BLaER1 (cell line): ENCODE measurements at regions not wholly inside any gene's neighbourhood (a gene's known extent, or its start where the extent isn't known, plus 50 kb on each side); places are given as distances from the start of the nearest gene placed in this dataset.

Experiments used
- H3K27ac ChIP-seq: shearing (Covaris generic); formaldehyde crosslinking; 2 replicates; pipeline ENCODE4 v1.8.1; 2022
- H3K27me3 ChIP-seq: shearing (Covaris generic); formaldehyde crosslinking; 2 replicates; pipeline ENCODE4 v1.8.1; 2022
- H3K36me3 ChIP-seq: shearing (Covaris generic); formaldehyde crosslinking; 2 replicates; pipeline ENCODE4 v1.8.1; 2022
- H3K4me1 ChIP-seq: shearing (Covaris generic); formaldehyde crosslinking; 2 replicates; pipeline ENCODE4 v1.8.1; 2022
- H3K4me2 ChIP-seq: shearing (Covaris generic); formaldehyde crosslinking; 2 replicates; pipeline ENCODE4 v1.8.1; 2022
- H3K4me3 ChIP-seq: shearing (Covaris generic); formaldehyde crosslinking; 2 replicates; pipeline ENCODE4 v1.8.1; 2022
- H3K9ac ChIP-seq: shearing (Covaris generic); formaldehyde crosslinking; 2 replicates; pipeline ENCODE4 v1.8.1; 2022
- H3K9me3 ChIP-seq: shearing (Covaris generic); formaldehyde crosslinking; 2 replicates; pipeline ENCODE4 v1.8.1; 2022
- H4K20me1 ChIP-seq: shearing (Covaris generic); formaldehyde crosslinking; 2 replicates; pipeline ENCODE4 v1.8.1; 2022
- Cebpa-rat ChIP-seq: shearing (Covaris generic); IDR thresholded peaks from 2 replicates; pipeline ENCODE4 v1.8.1; 2022

DNA sequence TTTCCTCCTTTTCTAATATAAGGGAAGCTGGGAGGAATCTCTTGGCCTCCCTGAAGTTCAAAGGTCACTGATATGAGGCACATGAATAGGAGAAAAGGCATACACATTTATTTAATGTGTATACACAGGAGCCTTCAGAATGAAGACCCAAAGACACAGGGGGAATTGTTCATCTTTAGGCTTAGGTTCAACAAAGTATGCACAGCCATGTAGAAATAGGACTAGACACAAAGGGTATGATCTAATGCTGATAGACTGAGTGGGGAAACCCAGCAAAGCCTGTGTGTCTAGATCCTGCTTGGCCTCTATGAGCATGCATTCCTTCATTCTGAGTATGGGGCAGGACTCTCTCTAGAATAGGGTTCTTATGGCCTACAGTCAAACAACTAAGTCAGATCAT, 177.1 kb upstream of the RFC3 start:
- no peaks in the 10 kb centered on the region for H3K9me3 ChIP-seq
- no peaks in the 10 kb centered on the region for H3K27me3 ChIP-seq
- no peak for TF ChIP-seq Cebpa-rat
- H3K27ac ChIP-seq, result no peak overlapping the region
- no peaks in the 10 kb centered on the region for H4K20me1 ChIP-seq
- H3K4me1 ChIP-seq, result peaks cover 6% of the 10 kb centered on the region; the same call in 1 of the 2 replicates
- H3K36me3 ChIP-seq, result no peaks in the 10 kb centered on the region
- no peak overlapping the region for H3K9ac ChIP-seq
- H3K4me3 ChIP-seq, result no peak overlapping the region
- H3K4me2 ChIP-seq, result no peak overlapping the region

DNA sequence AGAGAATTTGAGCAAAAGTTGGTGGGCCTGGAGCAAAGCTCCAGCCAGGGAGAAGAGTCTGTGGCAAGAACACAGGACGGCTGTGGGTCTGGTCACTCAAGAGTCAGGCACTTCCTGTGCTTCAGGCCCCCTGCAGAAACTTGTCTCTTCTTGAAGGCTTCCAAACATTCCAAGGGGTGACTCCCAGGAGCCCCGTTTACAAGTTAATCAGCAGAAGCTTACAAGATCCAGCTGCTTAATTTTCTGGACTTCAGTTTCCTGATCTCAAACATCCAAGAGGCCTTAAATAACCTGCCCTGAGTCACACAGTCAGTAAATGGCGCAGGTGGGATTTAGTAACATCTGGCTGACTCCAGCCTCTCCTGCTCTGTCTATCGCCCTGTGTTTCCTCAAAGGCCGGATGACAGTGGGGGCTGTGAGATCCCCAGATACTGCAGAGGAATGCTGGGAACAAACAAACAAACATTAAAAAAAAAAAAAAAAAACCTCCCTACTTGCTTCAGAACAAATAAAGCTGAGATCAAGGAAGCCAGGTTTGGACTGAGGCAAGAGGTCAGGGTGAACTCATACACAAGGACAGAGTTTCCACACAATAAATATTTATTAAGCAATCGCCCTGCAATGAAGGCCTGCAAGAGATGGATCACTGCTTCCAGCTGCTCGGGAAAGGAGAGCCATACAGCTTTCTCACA, 175.4 kb upstream of the RFC3 start:
- H4K20me1 ChIP-seq, result no peaks in the 10 kb centered on the region
- H3K36me3 ChIP-seq, result no peaks in the 10 kb centered on the region
- no peak for TF ChIP-seq Cebpa-rat
- no peak overlapping the region for H3K4me3 ChIP-seq
- H3K9ac ChIP-seq, result no peak overlapping the region
- no peak overlapping the region for H3K4me2 ChIP-seq
- H3K9me3 ChIP-seq, result no peaks in the 10 kb centered on the region
- no peak overlapping the region for H3K27ac ChIP-seq
- peaks cover 6% of the 10 kb centered on the region; the same call in 1 of the 2 replicates for H3K4me1 ChIP-seq
- H3K27me3 ChIP-seq, result no peaks in the 10 kb centered on the region

DNA sequence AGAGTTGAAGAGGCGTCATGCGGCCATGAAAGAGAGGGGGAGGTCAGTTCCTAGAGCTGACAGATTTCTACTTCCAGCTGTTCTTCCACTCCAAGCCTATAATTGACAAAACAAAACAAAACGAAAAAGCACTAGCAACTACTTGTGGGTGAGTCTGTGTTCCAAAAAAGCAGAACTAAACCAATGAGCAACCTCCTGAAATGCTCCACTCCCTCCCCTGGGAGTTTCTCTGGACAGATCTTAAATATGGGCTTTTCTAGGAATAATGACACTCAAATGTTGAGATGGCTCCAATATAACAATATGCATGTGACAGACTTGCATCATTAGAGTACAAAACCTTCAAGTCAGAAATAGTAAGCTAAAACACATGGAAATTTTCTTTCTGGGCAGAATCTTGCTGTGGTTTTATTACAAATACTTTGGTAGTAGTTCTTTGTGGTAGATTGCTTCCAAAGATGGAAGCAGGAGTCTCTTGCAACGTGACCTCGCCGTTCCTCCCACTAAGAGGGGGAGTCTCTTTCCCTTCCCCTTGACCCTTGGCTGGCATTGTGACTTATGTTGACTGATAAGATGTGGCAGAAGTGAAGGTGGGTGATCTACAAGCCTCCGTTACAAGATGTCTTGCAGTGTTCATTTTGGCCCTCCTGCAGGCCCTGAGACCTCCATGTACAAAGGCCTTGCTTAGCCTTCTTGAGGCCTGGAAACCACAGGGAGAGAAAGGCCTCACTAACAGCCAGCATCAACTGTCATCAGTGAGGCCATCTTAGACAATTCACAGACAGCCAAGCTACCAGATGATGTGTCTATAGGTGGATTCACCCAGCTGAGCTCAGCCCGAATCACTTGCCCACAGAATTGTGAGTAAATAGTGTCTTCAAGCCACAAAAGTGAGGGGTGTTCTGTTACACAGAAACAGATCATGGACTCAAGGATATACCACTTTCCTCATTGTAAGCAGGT, 173.1 kb upstream of the RFC3 start:
- no peak overlapping the region for H3K4me2 ChIP-seq
- no peak overlapping the region for H3K27ac ChIP-seq
- H3K4me1 ChIP-seq, result peaks cover 6% of the 10 kb centered on the region; the same call in 1 of the 2 replicates

DNA sequence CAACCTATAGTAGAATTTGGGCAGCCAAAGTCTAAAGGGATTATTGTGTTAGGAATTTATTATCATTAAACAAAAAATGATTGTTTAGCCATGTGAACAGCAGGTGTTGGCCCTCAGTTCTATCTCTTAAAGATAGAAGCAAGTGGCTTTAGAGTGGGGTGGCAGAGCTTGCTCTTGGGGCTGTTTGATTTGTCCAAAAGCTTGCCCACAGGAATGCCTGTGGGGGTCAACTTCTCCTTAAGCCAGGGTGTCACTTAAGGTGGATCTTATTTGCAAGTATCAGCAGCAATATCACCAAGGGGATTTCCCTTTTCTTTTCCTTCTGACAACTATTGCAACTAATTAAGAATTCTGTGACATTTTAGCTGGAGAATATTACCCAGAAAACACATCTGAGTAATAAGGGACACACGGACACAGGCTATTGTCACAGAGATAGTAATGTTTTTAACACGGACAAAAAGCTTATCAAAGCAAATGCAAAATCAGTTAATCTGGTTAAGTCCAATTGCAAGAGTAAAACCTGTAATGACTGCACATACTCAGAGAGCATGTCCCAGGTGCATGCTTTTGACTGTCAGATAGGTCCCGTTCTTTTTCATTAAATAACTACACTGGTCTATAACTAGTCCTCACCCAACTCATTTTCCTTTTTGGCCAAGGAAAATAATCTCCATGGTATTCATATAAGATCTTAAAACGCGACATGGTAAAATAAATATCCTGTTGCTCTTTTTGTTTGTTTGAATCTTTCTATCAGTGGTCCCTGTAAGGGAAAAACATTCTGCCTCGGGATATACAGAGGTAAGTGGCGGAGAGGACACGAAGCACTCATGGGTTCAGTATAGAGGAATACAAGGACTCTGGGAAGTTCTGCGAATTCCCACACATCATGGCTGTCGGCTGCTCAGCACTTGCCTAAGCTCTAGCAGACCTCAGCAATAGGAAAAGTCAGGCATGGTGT, 172.1 kb upstream of the RFC3 start:
- Histone ChIP-seq H3K36me3 (no peaks in the 10 kb centered on the region), H3K9ac (no peak overlapping the region), H3K27ac (no peak overlapping the region), H3K27me3 (no peaks in the 10 kb centered on the region), H4K20me1 (no peaks in the 10 kb centered on the region), H3K4me2 (no peak overlapping the region), H3K4me3 (no peak overlapping the region), H3K9me3 (no peaks in the 10 kb centered on the region), H3K4me1 (peaks cover 6% of the 10 kb centered on the region; the same call in 1 of the 2 replicates)
- TF ChIP-seq Cebpa-rat, result no peak

More for the DNA sequence above, 173.1 kb upstream of the RFC3 start:
- no peak for TF ChIP-seq Cebpa-rat
- Histone ChIP-seq H3K27me3 (no peaks in the 10 kb centered on the region), H3K36me3 (no peaks in the 10 kb centered on the region), H3K4me3 (no peak overlapping the region), H3K9me3 (no peaks in the 10 kb centered on the region), H4K20me1 (no peaks in the 10 kb centered on the region), H3K9ac (no peak overlapping the region)

DNA sequence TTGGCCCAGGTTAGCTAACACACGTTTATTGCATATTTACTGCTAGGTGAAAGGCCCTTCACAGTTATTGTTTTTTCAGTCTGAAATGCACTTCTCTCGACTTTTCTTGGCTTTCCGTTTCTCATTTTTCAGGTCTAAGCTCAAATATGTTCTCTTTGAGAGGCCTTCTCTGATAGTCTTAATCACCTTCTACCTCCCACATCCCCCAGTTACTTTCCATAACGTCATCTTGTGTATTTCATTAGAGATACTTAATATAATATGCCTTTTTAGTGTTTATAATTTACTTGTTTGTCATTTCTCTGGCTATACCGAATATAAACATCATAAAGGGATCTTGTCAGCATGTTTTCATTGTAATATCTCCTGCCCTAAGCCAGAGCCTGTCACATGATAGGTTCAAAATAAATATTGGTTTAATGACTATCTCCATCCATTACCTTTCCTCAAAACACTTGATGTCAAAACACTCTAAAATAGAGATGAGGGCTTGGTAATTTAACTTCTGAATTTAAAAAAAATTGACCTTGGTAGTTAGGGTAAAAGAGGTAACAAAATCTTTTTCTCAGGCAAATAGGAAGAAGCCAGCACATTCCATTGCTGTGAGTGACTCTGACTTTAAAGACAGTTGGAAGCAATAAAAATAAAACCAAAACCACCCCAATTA, 168.6 kb upstream of the RFC3 start:
- TF ChIP-seq Cebpa-rat, result no peak
- Histone ChIP-seq H3K36me3 (no peaks in the 10 kb centered on the region), H3K9ac (no peak overlapping the region), H3K4me2 (no peak overlapping the region), H3K9me3 (no peaks in the 10 kb centered on the region), H4K20me1 (no peaks in the 10 kb centered on the region), H3K27ac (no peak overlapping the region), H3K27me3 (no peaks in the 10 kb centered on the region), H3K4me3 (no peak overlapping the region), H3K4me1 (peaks cover 3% of the 10 kb centered on the region; the same call in 1 of the 2 replicates)

DNA sequence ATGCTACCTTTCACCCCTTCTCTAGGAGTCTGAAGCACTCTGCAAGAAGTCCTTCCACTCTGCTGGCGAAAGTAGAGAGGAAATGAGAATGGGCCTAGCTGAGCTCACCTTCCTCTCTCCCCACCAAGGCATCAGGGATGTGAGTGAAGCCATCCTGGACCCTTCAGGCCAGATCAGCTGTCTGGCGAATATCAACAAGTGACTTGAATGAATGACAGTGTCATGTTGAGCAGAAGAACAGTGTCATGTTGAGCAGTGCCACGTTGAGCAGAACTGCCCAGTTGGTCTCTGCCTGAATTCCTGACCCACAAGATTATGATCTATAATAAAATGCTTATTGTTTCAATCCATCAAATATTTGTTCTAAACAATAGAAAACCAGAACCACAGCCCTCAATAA, 166.2 kb upstream of the RFC3 start:
- Histone ChIP-seq H3K4me1 (no peaks in the 10 kb centered on the region), H3K27ac (no peak overlapping the region), H3K4me3 (no peak overlapping the region), H3K9me3 (no peaks in the 10 kb centered on the region), H4K20me1 (no peaks in the 10 kb centered on the region), H3K27me3 (no peaks in the 10 kb centered on the region), H3K36me3 (no peaks in the 10 kb centered on the region), H3K4me2 (no peak overlapping the region), H3K9ac (no peak overlapping the region)
- no peak for TF ChIP-seq Cebpa-rat

DNA sequence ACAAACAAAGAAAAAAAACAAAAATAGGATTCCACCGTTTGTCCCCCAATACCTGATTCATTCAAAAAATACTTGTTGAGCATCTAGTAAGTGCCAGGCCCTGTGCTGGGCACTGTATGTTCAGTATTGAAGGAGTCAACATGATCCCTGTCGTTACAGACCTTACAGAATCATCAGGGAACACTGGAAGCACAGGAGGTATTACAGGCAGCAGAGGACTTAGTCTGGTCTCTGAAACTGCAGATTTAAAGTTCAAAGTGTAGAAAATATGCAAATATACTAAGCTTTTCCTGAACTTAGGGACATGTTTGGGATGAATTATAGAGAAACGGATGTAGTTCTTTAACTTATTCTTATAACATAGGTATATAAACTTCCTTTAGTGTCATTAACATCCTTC, 160.7 kb upstream of the RFC3 start:
- Histone ChIP-seq H3K9me3 (peaks cover 6% of the 10 kb centered on the region), H3K4me3 (no peak overlapping the region), H3K36me3 (no peaks in the 10 kb centered on the region), H3K27me3 (no peaks in the 10 kb centered on the region), H3K9ac (no peak overlapping the region), H3K27ac (no peak overlapping the region), H4K20me1 (no peaks in the 10 kb centered on the region), H3K4me2 (no peak overlapping the region), H3K4me1 (no peaks in the 10 kb centered on the region)
- no peak for TF ChIP-seq Cebpa-rat

DNA sequence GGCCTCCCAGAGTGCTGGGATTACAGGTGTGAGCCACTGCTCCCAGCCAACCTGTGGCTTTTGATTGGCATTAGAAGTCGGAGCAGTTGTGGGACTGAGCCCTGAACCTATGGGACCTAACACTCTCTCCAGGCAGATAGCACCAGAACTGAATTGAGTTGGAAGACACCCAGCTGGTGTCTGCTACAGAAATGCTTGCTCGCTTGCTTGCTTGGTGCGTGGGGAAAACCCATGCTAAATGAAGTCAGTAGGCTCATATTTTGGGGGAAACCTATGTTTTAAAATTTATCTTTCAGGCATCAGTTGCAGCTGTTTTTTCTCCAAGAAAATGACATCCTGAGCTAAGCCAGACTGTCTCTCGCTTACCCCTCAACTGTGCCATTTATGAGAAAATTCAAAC, 158.5 kb upstream of the RFC3 start:
- no peaks in the 10 kb centered on the region for H3K36me3 ChIP-seq
- H3K4me1 ChIP-seq, result no peaks in the 10 kb centered on the region
- no peak overlapping the region for H3K9ac ChIP-seq
- H3K27ac ChIP-seq, result no peak overlapping the region
- H3K4me3 ChIP-seq, result no peak overlapping the region
- H4K20me1 ChIP-seq, result no peaks in the 10 kb centered on the region
- no peak for TF ChIP-seq Cebpa-rat
- no peaks in the 10 kb centered on the region for H3K27me3 ChIP-seq
- no peak overlapping the region for H3K4me2 ChIP-seq
- H3K9me3 ChIP-seq, result peaks cover 6% of the 10 kb centered on the region

DNA sequence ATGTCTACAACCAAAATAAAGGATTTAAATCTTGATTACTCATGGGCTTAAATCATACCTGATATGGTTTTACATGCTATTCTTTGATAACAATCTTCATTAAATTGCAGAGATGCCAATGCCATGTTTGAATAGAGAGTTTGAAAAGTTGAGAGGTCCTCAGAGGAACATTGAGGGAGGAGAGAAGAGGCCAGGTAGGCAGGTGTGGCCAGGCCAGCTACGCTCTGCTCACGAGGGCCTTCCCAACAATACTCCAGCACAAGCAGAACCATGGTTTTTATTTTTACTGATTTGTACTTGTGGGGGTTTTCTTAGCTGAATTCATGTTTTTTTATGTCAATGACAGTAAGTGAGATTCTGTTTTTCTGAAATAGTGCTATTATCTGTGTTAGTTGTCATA, 158.1 kb upstream of the RFC3 start:
- H4K20me1 ChIP-seq, result no peaks in the 10 kb centered on the region
- no peak overlapping the region for H3K4me3 ChIP-seq
- H3K4me1 ChIP-seq, result no peaks in the 10 kb centered on the region
- H3K4me2 ChIP-seq, result no peak overlapping the region
- peaks cover 6% of the 10 kb centered on the region for H3K9me3 ChIP-seq
- H3K27me3 ChIP-seq, result no peaks in the 10 kb centered on the region
- H3K36me3 ChIP-seq, result no peaks in the 10 kb centered on the region
- H3K9ac ChIP-seq, result no peak overlapping the region
- no peak overlapping the region for H3K27ac ChIP-seq
- no peak for TF ChIP-seq Cebpa-rat
